Uterus (tissue), 3 donors: ENCODE measurements at regions not wholly inside any gene's neighbourhood (a gene's known extent, or its start where the extent isn't known, plus 50 kb on each side); places are given as distances from the start of the nearest gene placed in this dataset.

Experiments
- DNase-seq, 2 donors: peaks; one replicate each; pipeline ENCODE4 v3.0.0-alpha.2; 2019 to 2020
- H3K27ac ChIP-seq, 2 donors: fragments of 200-600 bp; sonication (generic); 1 replicate in 1 of 2; 2 replicates in 1 of 2; pipeline ENCODE4 v1.5.1; 2016 to 2018
- H3K27me3 ChIP-seq, 2 donors: fragments of 200-600 bp; sonication (generic); one replicate each; pipeline ENCODE4 v1.5.1; 2018 to 2019; ENCODE audit warnings: control low read depth in 1 of 2
- H3K36me3 ChIP-seq, 2 donors: fragments of 200-600 bp; sonication (generic); one replicate each; pipeline ENCODE4 v1.5.1; 2019; ENCODE audit warnings: control low read depth in 1 of 2
- H3K4me1 ChIP-seq, 2 donors: fragments of 200-600 bp; sonication (generic); one replicate each; pipeline ENCODE4 v1.5.1; 2018 to 2019; ENCODE audit warnings: control low read depth in 1 of 2
- H3K4me3 ChIP-seq, 2 donors: fragments of 200-600 bp; sonication (generic); 1 replicate in 1 of 2; 2 replicates in 1 of 2; pipeline ENCODE4 v1.5.1; 2018 to 2019; ENCODE audit warnings: mild to moderate bottlenecking in 1 of 2
- H3K9me3 ChIP-seq, 2 donors: fragments of 200-600 bp; sonication (generic); one replicate each; pipeline ENCODE4 v1.5.1; 2019; ENCODE audit warnings: control low read depth in 1 of 2
- POLR2A ChIP-seq, 2 donors: fragments of 450-650 bp; IDR thresholded peaks; one replicate each; pipeline ENCODE4 v1.6.1; 2016; ENCODE audit warnings: antibody characterized with exemption in 2 of 2, mild to moderate bottlenecking in 1 of 2, moderate library complexity in 1 of 2
- intact Hi-C: fragments of 100-400 bp; cut with DNase I; formaldehyde crosslinking; loops from one replicate; pipeline ENCODE4 v1.15.1; 2023; ENCODE audit warnings: low total_unique reads
- TF ChIP-seq, protein P1 (sequence below), 4 experiments: fragments of 200-600 bp in 2 of 4; fragments of 450-650 bp in 2 of 4; sonication (generic) in 2 of 4; IDR thresholded peaks; one replicate each; pipeline ENCODE4 v1.5.1; 2016 to 2019; ENCODE audit warnings: antibody characterized with exemption in 4 of 4, mild to moderate bottlenecking in 2 of 4, moderate library complexity in 1 of 4
- donor health status: DM: yes; HTN: yes; CAD: no.

DNA sequence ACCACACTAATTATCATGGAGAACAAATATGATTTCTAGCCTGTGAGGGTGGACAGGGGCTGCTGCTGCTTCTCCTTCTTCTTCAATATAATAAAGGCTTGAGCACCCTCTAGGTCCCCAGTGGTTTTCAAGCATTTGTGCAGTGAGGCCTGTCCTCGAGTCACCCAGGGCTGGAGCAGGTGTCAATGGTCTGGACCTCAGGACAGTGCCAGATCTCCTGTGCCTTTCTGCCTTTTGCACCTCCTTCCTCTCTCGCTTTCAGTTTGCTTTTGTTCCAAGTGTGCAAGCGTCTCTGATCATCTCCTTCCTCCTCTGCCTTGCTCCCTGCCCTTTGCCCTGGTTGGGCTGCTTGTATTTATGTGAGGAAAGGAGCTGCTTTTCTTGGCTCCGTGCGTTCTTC is 152.2 kb upstream of the SYNDIG1 start:
- DNase-seq = no peak
- H3K9me3 ChIP-seq = no peaks in the 10 kb centered on the region
- TF ChIP-seq, protein P1, sequence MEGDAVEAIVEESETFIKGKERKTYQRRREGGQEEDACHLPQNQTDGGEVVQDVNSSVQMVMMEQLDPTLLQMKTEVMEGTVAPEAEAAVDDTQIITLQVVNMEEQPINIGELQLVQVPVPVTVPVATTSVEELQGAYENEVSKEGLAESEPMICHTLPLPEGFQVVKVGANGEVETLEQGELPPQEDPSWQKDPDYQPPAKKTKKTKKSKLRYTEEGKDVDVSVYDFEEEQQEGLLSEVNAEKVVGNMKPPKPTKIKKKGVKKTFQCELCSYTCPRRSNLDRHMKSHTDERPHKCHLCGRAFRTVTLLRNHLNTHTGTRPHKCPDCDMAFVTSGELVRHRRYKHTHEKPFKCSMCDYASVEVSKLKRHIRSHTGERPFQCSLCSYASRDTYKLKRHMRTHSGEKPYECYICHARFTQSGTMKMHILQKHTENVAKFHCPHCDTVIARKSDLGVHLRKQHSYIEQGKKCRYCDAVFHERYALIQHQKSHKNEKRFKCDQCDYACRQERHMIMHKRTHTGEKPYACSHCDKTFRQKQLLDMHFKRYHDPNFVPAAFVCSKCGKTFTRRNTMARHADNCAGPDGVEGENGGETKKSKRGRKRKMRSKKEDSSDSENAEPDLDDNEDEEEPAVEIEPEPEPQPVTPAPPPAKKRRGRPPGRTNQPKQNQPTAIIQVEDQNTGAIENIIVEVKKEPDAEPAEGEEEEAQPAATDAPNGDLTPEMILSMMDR (IDR thresholded peaks at IDR 0.05) = no peak
- TF ChIP-seq POLR2A (IDR thresholded peaks at IDR 0.05) = no peak
- no peak overlapping the region for H3K27ac ChIP-seq
- no peaks in the 10 kb centered on the region for H3K36me3 ChIP-seq
- intact Hi-C loops = no loop called here
- no peaks in the 10 kb centered on the region for H3K4me1 ChIP-seq
- H3K4me3 ChIP-seq = no peak overlapping the region
- H3K27me3 ChIP-seq = no peaks in the 10 kb centered on the region

- DNase-seq = no peak
- intact Hi-C loops = no loop called here
These were observed 152.7 kb upstream of the SYNDIG1 start for GRCh38 chr20:24316731-24317130.

DNA sequence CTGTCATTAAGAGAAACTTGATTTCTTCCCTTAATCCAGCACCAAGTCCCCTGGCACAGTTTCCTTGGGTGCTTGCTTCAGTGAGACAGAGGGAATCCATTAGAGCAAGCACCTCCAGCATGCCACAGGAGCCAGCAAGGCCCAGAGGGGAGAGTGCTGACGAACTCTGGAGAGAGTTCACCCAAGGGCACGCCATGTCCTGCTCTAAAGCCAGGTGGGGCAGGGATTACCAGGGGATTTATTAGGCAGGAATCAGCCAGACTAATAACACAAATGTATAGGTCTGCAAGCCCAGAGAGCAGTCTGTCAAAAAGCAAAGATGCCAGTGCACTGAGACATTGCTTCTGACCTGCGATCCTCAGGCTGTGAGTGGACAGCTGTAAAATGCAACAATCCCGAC is 155.4 kb upstream of the SYNDIG1 start:
- DNase-seq = no peak
- H3K4me1 ChIP-seq = no peaks in the 10 kb centered on the region
- no peaks in the 10 kb centered on the region for H3K36me3 ChIP-seq
- H3K27me3 ChIP-seq = no peaks in the 10 kb centered on the region
- TF ChIP-seq, protein P1 (IDR thresholded peaks at IDR 0.05) = no peak
- TF ChIP-seq POLR2A (IDR thresholded peaks at IDR 0.05) = no peak
- no peak overlapping the region for H3K4me3 ChIP-seq
- intact Hi-C loops = no loop called here
- H3K9me3 ChIP-seq = no peaks in the 10 kb centered on the region
- no peak overlapping the region for H3K27ac ChIP-seq

More at GRCh38 chr20:24316731-24317130, 152.7 kb upstream of the SYNDIG1 start:
- no peak for TF ChIP-seq POLR2A (IDR thresholded peaks at IDR 0.05)
- TF ChIP-seq, protein P1 (IDR thresholded peaks at IDR 0.05) = no peak
- Histone ChIP-seq H3K4me1 (no peaks in the 10 kb centered on the region), H3K36me3 (no peaks in the 10 kb centered on the region), H3K27ac (no peak overlapping the region), H3K27me3 (no peaks in the 10 kb centered on the region), H3K4me3 (no peak overlapping the region), H3K9me3 (no peaks in the 10 kb centered on the region)

- no peak for DNase-seq
- no peaks in the 10 kb centered on the region for H3K36me3 ChIP-seq
- intact Hi-C loops = no loop called here
- no peaks in the 10 kb centered on the region for H3K27me3 ChIP-seq
- no peak overlapping the region for H3K4me3 ChIP-seq
- TF ChIP-seq POLR2A (IDR thresholded peaks at IDR 0.05) = no peak
- H3K4me1 ChIP-seq = no peaks in the 10 kb centered on the region
- H3K27ac ChIP-seq = no peak overlapping the region
- H3K9me3 ChIP-seq = no peaks in the 10 kb centered on the region
These were observed 159.8 kb upstream of the SYNDIG1 start for GRCh38 chr20:24309596-24309995.

- H3K27ac ChIP-seq = no peak overlapping the region
- H3K27me3 ChIP-seq = no peaks in the 10 kb centered on the region
- H3K4me1 ChIP-seq = no peaks in the 10 kb centered on the region
- DNase-seq = no peak
- H3K9me3 ChIP-seq = no peaks in the 10 kb centered on the region
- no peak overlapping the region for H3K4me3 ChIP-seq
- TF ChIP-seq POLR2A (IDR thresholded peaks at IDR 0.05) = no peak
- TF ChIP-seq, protein P1 (IDR thresholded peaks at IDR 0.05) = no peak
- H3K36me3 ChIP-seq = no peaks in the 10 kb centered on the region
- intact Hi-C loops = no loop called here
These were observed 164.1 kb upstream of the SYNDIG1 start for GRCh38 chr20:24305371-24305770.

- H3K4me3 ChIP-seq = no peak overlapping the region
- H3K4me1 ChIP-seq = no peaks in the 10 kb centered on the region
- no peaks in the 10 kb centered on the region for H3K9me3 ChIP-seq
- no peaks in the 10 kb centered on the region for H3K27me3 ChIP-seq
- TF ChIP-seq, protein P1 (IDR thresholded peaks at IDR 0.05) = no peak
- no peak for TF ChIP-seq POLR2A (IDR thresholded peaks at IDR 0.05)
- H3K27ac ChIP-seq = no peak overlapping the region
- H3K36me3 ChIP-seq = no peaks in the 10 kb centered on the region
- no peak for DNase-seq
- intact Hi-C loops = no loop called here
These were observed 165.1 kb upstream of the SYNDIG1 start for GRCh38 chr20:24304291-24304690.
